ENCODE measurements at regions not wholly inside any gene's neighbourhood (a gene's known extent, or its start where the extent isn't known, plus 50 kb on each side); places are given as distances from the start of the nearest gene placed in this dataset.
"Not testable (repeated sequence)": the region's sequence is repeated elsewhere in the genome, so short reads cannot be mapped to it uniquely, and the experiment has no call there.

GRCh38 chrX:26918631-26919030 lies 544.5 kb downstream of the PPP4R3C start:
- Histone ChIP-seq H3K4me3 (no peak overlapping the region), H4K20me1 (ENCODE audit: insufficient read depth, poor library complexity, severe bottlenecking) (no peaks in the 10 kb centered on the region), H3K4me2 (no peak overlapping the region), H3K9me2 (replicated peaks; ENCODE audit: insufficient read depth) (no peaks in the 10 kb centered on the region), H2AFZ (no peak overlapping the region), H3K9me3 (ENCODE audit: low read depth) (no peaks in the 10 kb centered on the region), H3K79me2 (no peaks in the 10 kb centered on the region), H3K36me3 (replicated peaks; ENCODE audit: insufficient read depth, low read depth) (no peaks in the 10 kb centered on the region), H3K27ac (no peak overlapping the region), H3K4me1 (ENCODE audit: insufficient read depth) (no peaks in the 10 kb centered on the region), H3K27me3 (no peaks in the 10 kb centered on the region)
- DNase-seq (ENCODE audit: low spot score) = peak; percentile 25
- WGBS (ENCODE audit: low lambda C conversion rate, missing lambda C conversion rate) = 36% methylated on average over 4 of the region's 4 CpGs
- TF ChIP-seq EZH2 (IDR thresholded peaks at IDR 0.05; ENCODE audit: borderline replicate concordance) (no peak), EZH2phosphoT487 (IDR thresholded peaks at IDR 0.05; ENCODE audit: low read depth, severe bottlenecking, unreplicated experiment) (no peak)
- TF ChIP-seq, protein P1, sequence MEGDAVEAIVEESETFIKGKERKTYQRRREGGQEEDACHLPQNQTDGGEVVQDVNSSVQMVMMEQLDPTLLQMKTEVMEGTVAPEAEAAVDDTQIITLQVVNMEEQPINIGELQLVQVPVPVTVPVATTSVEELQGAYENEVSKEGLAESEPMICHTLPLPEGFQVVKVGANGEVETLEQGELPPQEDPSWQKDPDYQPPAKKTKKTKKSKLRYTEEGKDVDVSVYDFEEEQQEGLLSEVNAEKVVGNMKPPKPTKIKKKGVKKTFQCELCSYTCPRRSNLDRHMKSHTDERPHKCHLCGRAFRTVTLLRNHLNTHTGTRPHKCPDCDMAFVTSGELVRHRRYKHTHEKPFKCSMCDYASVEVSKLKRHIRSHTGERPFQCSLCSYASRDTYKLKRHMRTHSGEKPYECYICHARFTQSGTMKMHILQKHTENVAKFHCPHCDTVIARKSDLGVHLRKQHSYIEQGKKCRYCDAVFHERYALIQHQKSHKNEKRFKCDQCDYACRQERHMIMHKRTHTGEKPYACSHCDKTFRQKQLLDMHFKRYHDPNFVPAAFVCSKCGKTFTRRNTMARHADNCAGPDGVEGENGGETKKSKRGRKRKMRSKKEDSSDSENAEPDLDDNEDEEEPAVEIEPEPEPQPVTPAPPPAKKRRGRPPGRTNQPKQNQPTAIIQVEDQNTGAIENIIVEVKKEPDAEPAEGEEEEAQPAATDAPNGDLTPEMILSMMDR (IDR thresholded peaks at IDR 0.05; ENCODE audit: poor library complexity) = peak; percentile 23

DNA sequence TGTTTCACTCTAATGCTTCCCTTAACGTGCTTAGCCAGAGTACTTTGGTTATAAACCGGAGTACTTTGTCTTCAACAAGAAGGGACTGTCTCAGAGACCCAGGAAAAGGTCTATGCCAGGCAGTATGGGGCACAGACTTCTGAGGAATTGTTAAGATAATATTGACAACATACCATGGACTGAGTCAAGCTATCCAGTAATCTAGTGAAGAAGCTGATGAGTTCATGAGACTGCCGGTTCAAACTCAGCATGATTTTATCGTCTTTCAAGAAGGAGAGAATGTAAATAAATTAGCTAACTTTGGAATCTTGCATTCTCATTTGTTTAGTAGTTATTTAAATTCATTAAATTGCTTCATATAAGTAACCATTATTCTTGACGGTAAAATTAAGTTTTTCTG lies 546.1 kb downstream of the PPP4R3C start:
- DNase-seq (ENCODE audit: low spot score) = no peak
- no peaks in the 10 kb centered on the region for H3K9me3 ChIP-seq (ENCODE audit: low read depth)
- TF ChIP-seq EZH2phosphoT487 (IDR thresholded peaks at IDR 0.05; ENCODE audit: low read depth, severe bottlenecking, unreplicated experiment) (no peak), EZH2 (IDR thresholded peaks at IDR 0.05; ENCODE audit: borderline replicate concordance) (no peak)
- TF ChIP-seq, protein P1 (IDR thresholded peaks at IDR 0.05; ENCODE audit: poor library complexity) = no peak
- H3K4me1 ChIP-seq (ENCODE audit: insufficient read depth) = no peaks in the 10 kb centered on the region
- 73% methylated on average over 5 of the region's 5 CpGs for WGBS (ENCODE audit: low lambda C conversion rate, missing lambda C conversion rate)
- no peaks in the 10 kb centered on the region for H3K79me2 ChIP-seq
- no peaks in the 10 kb centered on the region for H3K27me3 ChIP-seq
- H3K4me3 ChIP-seq = no peak overlapping the region
- H3K9me2 ChIP-seq (replicated peaks; ENCODE audit: insufficient read depth) = no peaks in the 10 kb centered on the region
- H3K27ac ChIP-seq = no peak overlapping the region
- no peak overlapping the region for H2AFZ ChIP-seq
- H3K36me3 ChIP-seq (replicated peaks; ENCODE audit: insufficient read depth, low read depth) = no peaks in the 10 kb centered on the region
- H4K20me1 ChIP-seq (ENCODE audit: insufficient read depth, poor library complexity, severe bottlenecking) = no peaks in the 10 kb centered on the region
- H3K4me2 ChIP-seq = no peak overlapping the region

GRCh38 chrX:26915064-26915463 lies 548.1 kb downstream of the PPP4R3C start:
- Histone ChIP-seq H3K4me2 (no peak overlapping the region), H3K4me3 (no peak overlapping the region), H3K4me1 (ENCODE audit: insufficient read depth) (no peaks in the 10 kb centered on the region), H4K20me1 (ENCODE audit: insufficient read depth, poor library complexity, severe bottlenecking) (no peaks in the 10 kb centered on the region), H3K9me3 (ENCODE audit: low read depth) (no peaks in the 10 kb centered on the region), H3K9me2 (replicated peaks; ENCODE audit: insufficient read depth) (no peaks in the 10 kb centered on the region), H3K27ac (no peak overlapping the region), H3K27me3 (no peaks in the 10 kb centered on the region), H2AFZ (no peak overlapping the region), H3K36me3 (replicated peaks; ENCODE audit: insufficient read depth, low read depth) (no peaks in the 10 kb centered on the region), H3K79me2 (no peaks in the 10 kb centered on the region)
- DNase-seq (ENCODE audit: low spot score) = no peak
- WGBS (ENCODE audit: low lambda C conversion rate, missing lambda C conversion rate) = 74% methylated on average over 2 of the region's 2 CpGs
- TF ChIP-seq EZH2phosphoT487 (IDR thresholded peaks at IDR 0.05; ENCODE audit: low read depth, severe bottlenecking, unreplicated experiment) = no peak
- no peak for TF ChIP-seq EZH2 (IDR thresholded peaks at IDR 0.05; ENCODE audit: borderline replicate concordance)
- TF ChIP-seq, protein P1 (IDR thresholded peaks at IDR 0.05; ENCODE audit: poor library complexity) = no peak

- Histone ChIP-seq H3K4me3 (no peak overlapping the region), H2AFZ (no peak overlapping the region), H3K4me2 (no peak overlapping the region), H3K9me3 (ENCODE audit: low read depth) (no peaks in the 10 kb centered on the region), H3K36me3 (replicated peaks; ENCODE audit: insufficient read depth, low read depth) (no peaks in the 10 kb centered on the region), H4K20me1 (ENCODE audit: insufficient read depth, poor library complexity, severe bottlenecking) (no peaks in the 10 kb centered on the region), H3K27ac (no peak overlapping the region), H3K79me2 (no peaks in the 10 kb centered on the region), H3K4me1 (ENCODE audit: insufficient read depth) (no peaks in the 10 kb centered on the region), H3K9me2 (replicated peaks; ENCODE audit: insufficient read depth) (no peaks in the 10 kb centered on the region), H3K27me3 (no peaks in the 10 kb centered on the region)
- 50% methylated on average over 2 of the region's 2 CpGs for WGBS (ENCODE audit: low lambda C conversion rate, missing lambda C conversion rate)
- TF ChIP-seq, protein P1 (IDR thresholded peaks at IDR 0.05; ENCODE audit: poor library complexity) = no peak
- TF ChIP-seq EZH2phosphoT487 (IDR thresholded peaks at IDR 0.05; ENCODE audit: low read depth, severe bottlenecking, unreplicated experiment) (no peak), EZH2 (IDR thresholded peaks at IDR 0.05; ENCODE audit: borderline replicate concordance) (no peak)
- DNase-seq (ENCODE audit: low spot score) = no peak
Observed at GRCh38 chrX:26914232-26914631, 548.9 kb downstream of the PPP4R3C start.

DNA sequence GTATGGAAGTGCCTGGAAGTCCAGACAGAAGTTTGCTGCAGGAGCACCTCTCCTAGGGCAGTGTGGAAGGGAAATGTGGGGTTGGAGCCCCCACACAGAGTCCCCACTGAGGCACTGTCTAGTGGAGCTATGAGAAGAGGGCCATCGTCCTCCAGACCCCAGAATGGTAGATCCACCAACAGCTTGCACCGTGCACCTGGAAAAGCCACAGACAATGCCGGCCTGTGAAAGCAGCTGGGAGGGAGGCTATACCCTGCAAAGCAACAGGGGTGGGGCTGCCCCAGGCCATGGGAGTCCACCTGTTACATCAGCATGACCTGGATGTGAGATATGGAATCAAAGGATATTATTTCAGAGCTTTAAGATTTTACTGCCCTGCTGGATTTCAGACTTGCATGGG lies 551.4 kb downstream of the PPP4R3C start:
- H3K4me1 ChIP-seq (ENCODE audit: insufficient read depth); H3K9me2 ChIP-seq (replicated peaks; ENCODE audit: insufficient read depth); DNase-seq (ENCODE audit: low spot score); H3K4me2 ChIP-seq; H3K79me2 ChIP-seq; H3K27me3 ChIP-seq; H2AFZ ChIP-seq; H4K20me1 ChIP-seq (ENCODE audit: insufficient read depth, poor library complexity, severe bottlenecking); H3K27ac ChIP-seq; H3K4me3 ChIP-seq; H3K9me3 ChIP-seq (ENCODE audit: low read depth); H3K36me3 ChIP-seq (replicated peaks; ENCODE audit: insufficient read depth, low read depth): not testable (repeated sequence)
- WGBS (ENCODE audit: low lambda C conversion rate, missing lambda C conversion rate) = 83% methylated on average over 3 of the region's 3 CpGs
